ENCODE measurements at regions not wholly inside any gene's neighbourhood (a gene's known extent, or its start where the extent isn't known, plus 50 kb on each side); places are given as distances from the start of the nearest gene placed in this dataset.

GRCh38 chr3:117079997-117080396, 370.4 kb downstream of the TUSC7 start:
- no peak for DNase-seq (ENCODE audit: low spot score)

DNA sequence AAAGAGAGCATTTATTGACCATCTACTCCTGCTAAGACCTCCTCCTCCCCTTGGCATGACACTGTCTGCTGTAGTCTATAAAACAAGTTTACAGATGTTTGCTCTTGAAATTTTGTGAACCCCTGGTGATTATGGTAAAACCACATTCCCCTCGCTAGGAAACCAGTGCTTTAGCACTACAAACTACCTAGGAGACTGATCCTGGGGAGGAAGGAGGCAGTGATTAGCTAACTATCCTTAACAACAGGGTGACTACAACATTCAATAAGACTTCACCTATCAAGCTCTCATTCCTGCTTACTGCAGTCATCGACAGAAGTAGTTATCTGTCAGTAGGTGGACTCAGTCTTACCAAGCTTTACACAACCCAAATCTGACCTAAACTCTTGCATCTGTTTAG, 371.3 kb downstream of the TUSC7 start:
- DNase-seq (ENCODE audit: low spot score): no peak

GRCh38 chr3:117084277-117084676, 374.7 kb downstream of the TUSC7 start:
- DNase-seq (ENCODE audit: low spot score): no peak

DNA sequence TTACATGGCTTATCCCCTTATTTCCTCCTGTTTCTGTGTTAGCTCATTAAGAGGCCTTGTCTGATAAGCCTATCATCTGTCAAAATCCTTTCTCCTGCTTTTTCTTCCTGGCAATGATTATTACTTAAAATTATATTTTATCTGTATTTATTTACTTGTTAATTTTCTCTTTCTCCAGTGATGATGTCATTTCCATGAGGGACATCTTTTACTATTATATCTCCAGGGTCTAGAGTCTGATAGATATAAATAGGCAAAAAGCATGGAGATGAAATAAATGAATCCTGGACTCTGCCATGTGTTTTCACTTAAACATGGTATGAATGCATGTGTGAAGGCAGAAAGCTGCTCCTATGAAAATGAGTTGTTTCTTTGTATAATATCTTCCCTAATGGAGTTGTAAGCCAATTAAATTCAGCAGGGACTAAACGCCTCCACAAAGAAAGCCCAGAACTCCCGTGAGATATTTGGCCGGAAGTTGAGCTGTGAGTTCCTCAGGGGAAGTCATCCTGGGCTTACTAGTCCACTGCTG, 375.2 kb downstream of the TUSC7 start:
- DNase-seq (ENCODE audit: low spot score): no peak

- no peak for DNase-seq (ENCODE audit: low spot score)
These were observed 382.1 kb downstream of the TUSC7 start for GRCh38 chr3:117091676-117092075.

DNA sequence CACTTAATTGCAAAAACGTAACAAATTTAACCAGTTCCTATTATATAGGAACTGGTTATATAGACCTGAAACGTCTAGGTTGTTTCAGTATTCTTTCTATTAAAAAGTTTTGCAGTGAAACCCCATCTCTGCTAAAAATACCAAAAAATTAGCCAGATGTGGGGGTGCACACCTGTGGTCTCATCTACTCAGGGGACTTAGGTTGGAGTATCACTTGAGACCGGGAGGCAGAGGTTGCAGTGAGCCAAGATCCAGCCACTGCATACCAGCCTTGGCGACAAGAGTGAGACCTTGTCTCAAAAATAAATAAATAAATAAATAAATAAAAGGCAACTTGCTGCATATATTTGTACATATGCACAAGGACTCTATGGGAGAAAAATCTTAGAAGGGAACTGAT, 387.0 kb downstream of the TUSC7 start:
- no peak for DNase-seq (ENCODE audit: low spot score)

DNA sequence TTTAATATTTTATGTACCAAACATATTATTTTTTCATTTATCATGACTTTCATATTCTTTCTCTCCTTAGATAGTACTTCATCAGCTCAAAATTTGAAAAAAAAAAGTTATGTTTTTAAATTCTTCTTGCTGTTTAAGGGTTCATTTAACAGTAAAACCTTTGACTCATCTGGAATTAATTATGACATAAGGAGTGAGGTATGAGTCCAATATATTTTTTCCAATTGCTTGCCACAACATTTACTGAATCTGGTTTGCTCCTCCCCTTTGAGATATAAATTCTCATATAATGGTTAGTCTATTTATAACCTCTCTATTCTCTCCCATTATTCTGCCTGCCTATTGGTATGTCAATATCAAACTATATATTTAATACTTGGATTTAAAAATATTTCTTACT, 387.8 kb downstream of the TUSC7 start:
- DNase-seq (ENCODE audit: low spot score): no peak

DNA sequence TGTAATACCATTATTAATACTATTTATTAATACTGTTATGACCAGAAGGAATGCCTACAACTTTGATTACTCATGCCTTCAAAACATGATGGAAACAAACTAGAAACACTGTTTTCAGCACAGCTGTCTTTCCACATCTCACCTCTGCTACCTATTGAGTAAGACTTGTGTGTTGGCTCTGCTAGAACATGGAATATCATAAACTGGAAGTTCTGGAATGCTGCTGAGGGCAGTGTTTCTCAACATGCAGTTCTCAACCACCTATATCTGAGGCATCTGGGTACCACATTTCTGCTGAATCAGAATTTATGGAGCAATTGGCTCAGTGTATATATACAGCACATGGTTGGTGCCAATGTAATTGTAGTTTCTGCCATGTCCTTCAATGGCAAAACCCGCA, 392.1 kb downstream of the TUSC7 start:
- DNase-seq (ENCODE audit: low spot score): no peak

DNA sequence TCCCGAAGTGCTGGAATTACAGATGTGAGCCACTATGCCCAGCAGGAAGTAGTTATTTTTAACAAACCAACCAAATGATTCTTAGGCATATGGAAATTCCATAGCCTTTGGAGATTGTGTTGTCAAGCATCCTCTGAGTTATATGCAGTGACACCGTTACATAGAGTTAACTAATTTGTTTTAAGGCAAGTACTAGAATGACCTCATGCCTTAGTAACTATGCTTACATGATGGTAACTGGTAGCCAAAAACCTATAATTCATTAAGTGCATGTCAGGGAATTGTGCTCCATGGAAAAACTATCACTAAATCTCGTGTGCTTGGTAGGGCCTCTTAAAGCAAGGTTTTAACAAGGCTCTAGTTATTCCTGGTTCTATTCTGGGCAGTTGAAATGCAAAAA, 392.8 kb downstream of the TUSC7 start:
- DNase-seq (ENCODE audit: low spot score): no peak

DNA sequence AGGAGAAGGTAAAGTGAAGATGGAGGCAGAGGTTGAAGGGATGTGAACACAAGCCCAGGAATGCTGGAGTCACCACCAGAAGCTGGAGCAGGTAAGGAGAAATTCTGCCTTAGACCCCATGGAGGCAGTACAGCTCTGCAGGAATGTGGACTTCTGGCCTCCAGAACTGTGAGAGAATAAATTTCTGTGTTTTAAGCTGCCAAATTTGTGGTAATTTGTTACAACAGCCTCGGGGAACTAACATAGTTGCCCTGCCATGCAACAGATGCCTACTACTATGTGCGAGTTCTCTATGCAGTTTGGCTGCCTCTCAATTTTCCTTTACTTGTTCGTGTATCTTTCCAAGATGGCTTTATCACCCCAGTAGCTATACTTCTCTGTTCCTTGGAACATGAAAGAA, 394.1 kb downstream of the TUSC7 start:
- DNase-seq (ENCODE audit: low spot score): no peak

- no peak for DNase-seq (ENCODE audit: low spot score)
These were observed 394.8 kb downstream of the TUSC7 start for GRCh38 chr3:117104381-117104780.

DNA sequence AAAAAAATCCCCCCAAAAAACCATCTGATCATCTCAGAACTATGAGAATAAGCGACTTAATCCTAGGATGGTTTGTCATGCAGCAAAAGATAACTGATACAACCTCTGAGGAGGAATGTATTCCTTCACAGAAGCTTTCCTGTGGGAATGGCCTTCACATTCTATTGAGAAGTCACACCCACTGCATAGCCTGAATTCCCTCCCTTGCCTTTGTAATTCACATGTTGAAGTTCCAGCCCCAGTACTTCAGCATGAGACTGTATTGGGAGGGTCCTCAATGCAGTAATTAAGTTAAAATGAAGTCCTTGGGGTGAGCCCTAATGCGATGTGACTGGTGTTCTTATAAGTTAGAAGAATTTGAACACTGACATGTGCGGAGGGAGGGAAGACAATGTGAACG, 395.2 kb downstream of the TUSC7 start:
- no peak for DNase-seq (ENCODE audit: low spot score)

- DNase-seq (ENCODE audit: low spot score): no peak
These were observed 396.1 kb downstream of the TUSC7 start for GRCh38 chr3:117105686-117106085.

DNA sequence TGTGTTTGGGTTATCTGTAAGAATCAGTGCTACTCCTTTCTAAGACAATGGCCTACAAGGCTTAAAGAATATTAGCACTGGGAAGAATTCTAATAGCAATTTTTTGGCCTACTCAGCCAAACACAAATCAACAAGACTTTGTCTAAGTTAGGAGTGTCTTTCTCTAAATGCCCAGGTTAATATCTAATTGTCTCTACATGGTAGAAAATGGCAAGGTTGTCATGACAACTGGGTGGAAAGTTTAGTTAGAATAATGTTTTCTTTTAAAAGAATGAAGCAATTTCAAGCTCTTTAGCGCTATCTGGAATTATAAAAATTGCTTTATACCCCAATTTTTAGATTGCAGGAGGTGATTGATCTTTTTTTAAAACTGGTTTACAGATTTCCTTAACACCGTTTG, 396.8 kb downstream of the TUSC7 start:
- no peak for DNase-seq (ENCODE audit: low spot score)

DNA sequence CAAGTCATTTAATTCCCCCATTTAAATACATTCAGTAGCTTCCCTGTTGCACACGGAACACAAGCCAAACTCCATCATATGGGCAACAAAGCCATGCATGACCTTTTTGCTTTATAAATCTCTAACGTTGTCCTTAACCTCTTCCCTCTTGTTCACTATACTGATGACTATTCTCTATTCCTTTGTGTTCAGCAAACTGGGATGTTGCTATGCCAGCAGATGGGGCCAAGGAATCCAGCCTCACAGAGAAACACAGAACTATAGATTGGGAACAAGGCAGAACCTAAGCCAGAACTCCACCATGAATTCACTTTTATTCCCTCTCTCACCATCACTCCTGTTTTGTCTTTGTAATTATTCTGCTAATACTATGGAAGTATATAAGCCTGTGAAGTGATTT, 398.4 kb downstream of the TUSC7 start:
- DNase-seq (ENCODE audit: low spot score): no peak

GRCh38 chr3:117109178-117109577, 399.6 kb downstream of the TUSC7 start:
- DNase-seq (ENCODE audit: low spot score): no peak

- no peak for DNase-seq (ENCODE audit: low spot score)
These were observed 405.1 kb downstream of the TUSC7 start for GRCh38 chr3:117114517-117115265.

GRCh38 chr3:117117188-117117936, 407.8 kb downstream of the TUSC7 start:
- DNase-seq (ENCODE audit: low spot score): no peak

DNA sequence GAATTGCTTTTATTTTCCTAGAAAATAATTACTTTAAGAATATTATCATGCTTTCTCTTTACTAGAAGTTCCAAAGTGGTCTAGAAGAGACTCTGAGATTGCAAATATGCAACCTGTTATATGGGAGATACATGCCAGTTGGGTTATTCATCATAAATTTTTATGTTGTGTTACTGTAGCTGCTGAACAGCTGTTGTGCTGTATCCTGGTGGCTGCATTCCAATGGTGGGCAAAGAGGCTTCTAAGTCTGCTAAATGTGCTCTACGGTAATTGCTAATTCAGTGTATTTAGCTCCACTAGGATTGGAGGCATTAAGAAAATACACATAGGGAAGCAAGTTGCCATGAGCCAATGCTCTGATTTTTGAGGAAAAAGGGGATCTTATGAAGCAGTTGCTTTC, 409.0 kb downstream of the TUSC7 start:
- no peak for DNase-seq (ENCODE audit: low spot score)

DNA sequence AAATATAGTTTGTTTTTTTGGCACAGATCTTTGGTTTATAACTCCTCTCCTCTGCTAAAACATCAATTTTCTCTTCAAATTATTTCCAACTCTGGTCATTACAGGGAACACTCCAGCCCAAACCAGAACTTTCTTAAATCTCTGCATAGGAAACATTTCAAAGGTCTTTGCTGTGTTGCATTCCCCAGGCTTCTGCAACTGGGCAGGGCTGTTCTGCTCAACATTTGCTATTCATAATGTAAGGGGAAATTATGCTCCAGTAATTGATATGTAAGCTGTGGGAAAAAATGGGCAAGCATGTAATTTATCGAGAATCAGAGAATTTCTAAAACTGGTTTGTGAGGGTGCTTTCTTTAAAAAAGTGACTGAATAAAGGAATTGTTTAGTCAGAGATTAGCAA, 410.4 kb downstream of the TUSC7 start:
- DNase-seq (ENCODE audit: low spot score): no peak

DNA sequence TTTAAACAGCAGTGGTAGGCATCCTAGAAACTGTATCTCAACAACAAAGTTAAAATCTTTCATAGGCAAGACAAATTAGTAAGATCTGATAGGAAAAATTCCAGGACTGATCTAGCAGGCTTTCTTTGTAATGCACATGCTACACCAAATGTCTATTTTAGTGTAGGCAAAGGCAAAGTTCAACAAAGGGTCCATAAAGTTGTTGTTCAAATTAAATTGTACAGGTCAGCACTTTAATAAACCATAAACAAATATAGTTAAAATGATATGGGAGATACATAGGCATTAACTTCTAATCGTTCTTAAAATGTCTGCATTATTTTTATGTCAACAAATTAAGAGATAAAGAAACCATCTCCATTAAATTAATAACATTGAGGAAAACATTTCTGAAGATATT, 413.0 kb downstream of the TUSC7 start:
- DNase-seq (ENCODE audit: low spot score): no peak

DNA sequence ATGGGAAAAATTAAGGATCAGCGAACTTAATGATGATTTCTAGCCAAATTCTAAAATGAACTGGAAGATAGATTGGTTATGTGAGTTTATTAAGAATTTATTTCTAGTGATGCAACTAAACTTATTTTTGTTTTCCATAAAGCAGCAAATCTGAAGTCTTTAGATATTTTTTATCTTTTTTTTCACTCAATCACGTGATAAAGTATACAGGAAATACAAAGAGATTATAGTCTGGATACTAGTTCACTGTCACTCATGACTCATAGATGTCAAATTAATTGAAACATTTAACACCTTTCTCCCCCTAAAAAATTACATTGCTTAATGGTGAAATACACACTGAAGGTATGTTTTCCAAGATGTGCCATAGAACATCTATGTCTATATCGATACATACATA, 416.9 kb downstream of the TUSC7 start:
- no peak for DNase-seq (ENCODE audit: low spot score)

DNA sequence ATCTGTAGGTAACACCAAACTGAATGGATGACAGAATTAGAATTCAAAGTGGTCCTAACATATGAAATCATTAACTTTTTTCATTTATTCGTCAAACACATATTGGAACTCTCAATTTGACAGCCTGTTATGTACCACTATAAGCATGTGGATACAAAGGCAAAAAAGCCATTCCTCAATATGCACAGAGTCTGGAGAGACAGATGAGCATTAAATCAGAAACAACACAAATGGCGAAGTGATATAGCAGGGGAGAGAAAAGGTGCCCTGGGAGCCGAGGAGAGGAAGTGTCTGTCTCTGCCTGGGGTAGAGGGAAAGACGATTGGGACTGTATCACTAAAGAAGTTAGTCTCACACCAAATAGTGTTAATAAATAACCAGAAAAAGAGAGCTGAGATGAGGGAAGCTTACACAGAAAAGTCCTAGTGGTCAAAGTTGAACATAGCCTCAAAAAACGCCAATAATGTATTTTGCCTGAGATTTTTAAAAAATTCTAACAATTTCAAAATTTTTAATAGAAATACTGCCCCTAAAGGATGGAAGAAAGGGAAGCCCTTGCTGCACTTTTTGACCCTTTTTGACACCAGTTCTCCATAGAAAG, 417.5 kb downstream of the TUSC7 start:
- DNase-seq (ENCODE audit: low spot score): no peak

Measured in ecto neural progenitor cell (in vitro differentiated cells).